Heart left ventricle (tissue), 16 donors: ENCODE measurements at regions not wholly inside any gene's neighbourhood (a gene's known extent, or its start where the extent isn't known, plus 50 kb on each side); places are given as distances from the start of the nearest gene placed in this dataset.

ENCODE experiments used
- ATAC-seq, 4 donors: fragments of 200-7000 bp; cut with Tn5 transposase; one replicate each; pipeline ENCODE4 v1.9.1; 2020 to 2022; ENCODE audit warnings: moderate library complexity in 4 of 4, mild to moderate bottlenecking in 3 of 4, moderate number of reproducible peaks in 1 of 4
- DNase-seq, 5 donors: peaks; one replicate each; pipeline ENCODE4 v3.0.0-alpha.2; 2020
- H3K27ac ChIP-seq, 12 donors: fragments of 200-600 bp; sonication (generic) in 4 of 12; one replicate each; pipeline versions ENCODE4 v1.5.0 to v1.8.0; 2016 to 2022; ENCODE audit warnings: mild to moderate bottlenecking in 2 of 12
- H3K27me3 ChIP-seq, 9 donors: fragments of 200-600 bp; sonication (generic) in 2 of 9; one replicate each; pipeline versions ENCODE4 v1.5.1 to v1.8.0; 2016 to 2022; ENCODE audit warnings: mild to moderate bottlenecking in 3 of 9
- H3K36me3 ChIP-seq, 9 donors: fragments of 200-600 bp; sonication (generic) in 2 of 9; one replicate each; pipeline versions ENCODE4 v1.5.0 to v1.8.0; 2018 to 2022; ENCODE audit warnings: mild to moderate bottlenecking in 2 of 9
- H3K4me1 ChIP-seq, 12 donors: fragments of 200-600 bp; sonication (generic) in 4 of 12; one replicate each; pipeline versions ENCODE4 v1.5.0 to v1.8.0; 2016 to 2022; ENCODE audit warnings: mild to moderate bottlenecking in 3 of 12
- H3K4me3 ChIP-seq, 12 donors: fragments of 200-600 bp; sonication (generic) in 4 of 12; one replicate each; pipeline versions ENCODE4 v1.5.0 to v1.8.0; 2017 to 2022; ENCODE audit warnings: mild to moderate bottlenecking in 9 of 12, moderate library complexity in 4 of 12
- H3K9me3 ChIP-seq, 12 donors: fragments of 200-600 bp; sonication (generic) in 4 of 12; one replicate each; pipeline versions ENCODE4 v1.5.0 to v1.8.0; 2016 to 2022; ENCODE audit warnings: mild to moderate bottlenecking in 1 of 12
- POLR2A ChIP-seq, 2 donors: fragments of 450-650 bp; IDR thresholded peaks; one replicate each; pipeline ENCODE4 v1.6.1; 2017; ENCODE audit warnings: antibody characterized with exemption in 2 of 2, mild to moderate bottlenecking in 2 of 2, moderate library complexity in 2 of 2
- WGBS, 4 donors: extraction: QIAGEN DNeasy Blood & Tissue Kit in 2 of 4; methylation state at CpG; one replicate each; pipeline versions ENCODE4 v1.1.5 to v1.1.7; 2013 to 2018; 5-methylcytosine and 5-hydroxymethylcytosine counted together
- intact Hi-C, 10 donors: fragments of 100-400 bp; cut with DNase I; formaldehyde crosslinking; loops; one replicate each; pipeline versions ENCODE4 v1.11.1 to v1.14.2; 2022
- TF ChIP-seq, protein P1 (sequence below), 12 donors: fragments of 200-600 bp; sonication (generic) in 4 of 12; IDR thresholded peaks; one replicate each; pipeline versions ENCODE4 v1.5.0 to v1.8.0; 2018 to 2022; ENCODE audit warnings: antibody characterized with exemption in 12 of 12, mild to moderate bottlenecking in 5 of 12
- donor health status: ischemic (EF 13 %, LVEDD 7.1; RV severe dilation, severe dysfunction).
- donor health status: healthy with polysubstance abuse.
- donor health status: DM: no; HTN: yes; CAD: no.
- donor health status: DM: no; HTN: no; CAD: no.
- donor health status: ischemic (EF 25% LVEDD 6.9; RV normal size, moderate dysfunction).
- donor health status: ischemic (EF 25% LVEDD 5.7; RV mildly dilated, moderate dysfunction).
- donor health status: healthy.
- donor health status: DM: yes; HTN: yes; CAD: no.
- donor health status: ischemic (EF 35%, LVEDD 5.7; RV mildly dilated, moderate dysfunction).
- donor health status: nonischemic (EF 11% LVEDD 7.7; RV severe dilation, severe dysfunction).
- donor health status: DM: yes; HTN: yes; CAD: no.
- donor health status: PGD.
- donor health status: ischemic (EF 29% LVEDD 5.4; RV normal size, mild dysfunction).
- donor health status: nonischemic (EF 23%, LVEDD 6.1; RV moderate dilation, normal function).

DNA sequence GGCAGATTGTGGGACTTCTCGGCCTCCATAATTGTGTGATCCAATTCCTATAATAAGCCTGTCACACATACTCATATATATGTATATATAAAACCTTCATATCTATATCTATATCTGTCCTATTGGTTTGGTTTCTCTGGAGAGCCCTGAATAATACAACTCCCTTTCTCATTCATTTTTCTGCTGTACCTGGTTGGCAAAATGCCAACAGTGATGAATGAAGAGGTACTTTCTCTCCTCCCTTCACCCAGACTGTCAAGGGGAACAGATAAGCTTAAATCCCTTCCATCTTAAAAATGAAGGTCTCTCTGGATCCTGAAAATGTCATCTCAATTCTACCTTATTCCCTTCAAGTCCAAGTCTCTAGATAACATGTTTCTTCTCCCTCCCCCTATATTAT is 60.3 kb upstream of the FOXP2 start:
- Histone ChIP-seq H3K27me3 (no peaks in the 10 kb centered on the region), H3K36me3 (no peaks in the 10 kb centered on the region), H3K9me3 (no peaks in the 10 kb centered on the region), H3K27ac (no peak overlapping the region), H3K4me3 (no peak overlapping the region), H3K4me1 (no peaks in the 10 kb centered on the region)
- ATAC-seq (no peak), DNase-seq (no peak)
- 72 to 83% (median 79%) methylated on average over 1 of the region's 1 CpG for WGBS, 4 donors
- intact Hi-C loops: no loop called here
- TF ChIP-seq, protein P1, sequence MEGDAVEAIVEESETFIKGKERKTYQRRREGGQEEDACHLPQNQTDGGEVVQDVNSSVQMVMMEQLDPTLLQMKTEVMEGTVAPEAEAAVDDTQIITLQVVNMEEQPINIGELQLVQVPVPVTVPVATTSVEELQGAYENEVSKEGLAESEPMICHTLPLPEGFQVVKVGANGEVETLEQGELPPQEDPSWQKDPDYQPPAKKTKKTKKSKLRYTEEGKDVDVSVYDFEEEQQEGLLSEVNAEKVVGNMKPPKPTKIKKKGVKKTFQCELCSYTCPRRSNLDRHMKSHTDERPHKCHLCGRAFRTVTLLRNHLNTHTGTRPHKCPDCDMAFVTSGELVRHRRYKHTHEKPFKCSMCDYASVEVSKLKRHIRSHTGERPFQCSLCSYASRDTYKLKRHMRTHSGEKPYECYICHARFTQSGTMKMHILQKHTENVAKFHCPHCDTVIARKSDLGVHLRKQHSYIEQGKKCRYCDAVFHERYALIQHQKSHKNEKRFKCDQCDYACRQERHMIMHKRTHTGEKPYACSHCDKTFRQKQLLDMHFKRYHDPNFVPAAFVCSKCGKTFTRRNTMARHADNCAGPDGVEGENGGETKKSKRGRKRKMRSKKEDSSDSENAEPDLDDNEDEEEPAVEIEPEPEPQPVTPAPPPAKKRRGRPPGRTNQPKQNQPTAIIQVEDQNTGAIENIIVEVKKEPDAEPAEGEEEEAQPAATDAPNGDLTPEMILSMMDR (IDR thresholded peaks at IDR 0.05): no peak
- no peak for TF ChIP-seq POLR2A (IDR thresholded peaks at IDR 0.05)

- no peak overlapping the region for H3K4me3 ChIP-seq
- H3K36me3 ChIP-seq: no peaks in the 10 kb centered on the region
- no peaks in the 10 kb centered on the region for H3K9me3 ChIP-seq
- ATAC-seq: no peak
- no peak overlapping the region for H3K27ac ChIP-seq
- H3K27me3 ChIP-seq: no peaks in the 10 kb centered on the region
- H3K4me1 ChIP-seq: no peaks in the 10 kb centered on the region
- no peak for DNase-seq
- intact Hi-C loops: no loop called here
- 64 to 76% (median 66%) methylated on average over 2 of the region's 2 CpGs for WGBS, 4 donors
- TF ChIP-seq, protein P1 (IDR thresholded peaks at IDR 0.05): no peak
- TF ChIP-seq POLR2A (IDR thresholded peaks at IDR 0.05): no peak
These were observed 69.1 kb upstream of the FOXP2 start for GRCh38 chr7:114345494-114345893.

- TF ChIP-seq, protein P1 (IDR thresholded peaks at IDR 0.05): no peak
- no peak for TF ChIP-seq POLR2A (IDR thresholded peaks at IDR 0.05)
- no peaks in the 10 kb centered on the region for H3K4me1 ChIP-seq
- H3K27ac ChIP-seq: no peak overlapping the region
- H3K27me3 ChIP-seq: no peaks in the 10 kb centered on the region
- DNase-seq (no peak), ATAC-seq (no peak)
- intact Hi-C loops: no loop called here
- no peaks in the 10 kb centered on the region for H3K9me3 ChIP-seq
- WGBS, 4 donors: 87 to 91% (median 88%) methylated on average over 9 of the region's 9 CpGs
- H3K36me3 ChIP-seq: no peaks in the 10 kb centered on the region
- no peak overlapping the region for H3K4me3 ChIP-seq
These were observed 70.5 kb upstream of the FOXP2 start for GRCh38 chr7:114343949-114344708.

DNA sequence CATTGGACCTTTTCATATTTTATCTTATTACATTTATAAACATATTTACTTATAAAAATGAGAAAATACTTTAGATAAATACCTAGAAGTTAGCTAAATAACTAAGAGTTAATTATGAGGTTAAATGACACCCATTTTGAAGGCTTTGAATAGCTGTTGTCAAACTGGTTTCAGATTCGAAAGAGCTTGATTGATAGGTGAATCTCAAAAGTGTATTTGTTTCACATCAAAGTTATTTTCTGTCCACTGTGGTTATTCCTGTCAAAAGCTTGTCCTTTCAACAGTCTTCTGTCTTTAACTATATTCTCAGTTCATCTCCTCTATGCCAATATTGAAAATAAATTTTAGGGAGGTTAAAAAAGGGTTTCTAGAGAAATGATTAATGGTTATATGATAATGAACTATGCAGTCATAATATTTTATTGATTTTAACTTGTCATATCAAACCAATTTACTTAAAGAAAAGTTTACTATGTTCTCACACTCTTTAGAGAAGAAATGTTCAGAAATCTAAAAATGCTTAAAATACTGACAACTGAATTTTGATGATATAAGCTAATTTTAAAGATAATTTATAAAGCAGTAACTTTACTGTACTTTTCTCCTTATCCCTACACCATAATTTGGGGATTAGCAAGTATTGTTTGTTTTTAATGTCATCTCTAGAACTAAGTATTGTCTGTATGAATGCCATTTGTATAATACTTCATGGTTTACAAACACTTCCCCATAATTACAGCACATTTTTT is 72.0 kb upstream of the FOXP2 start:
- H3K4me3 ChIP-seq: no peak overlapping the region
- ATAC-seq (no peak), DNase-seq (no peak)
- H3K36me3 ChIP-seq: no peaks in the 10 kb centered on the region
- H3K4me1 ChIP-seq: no peaks in the 10 kb centered on the region
- H3K9me3 ChIP-seq: no peaks in the 10 kb centered on the region
- TF ChIP-seq, protein P1 (IDR thresholded peaks at IDR 0.05): no peak
- no peak for TF ChIP-seq POLR2A (IDR thresholded peaks at IDR 0.05)
- no peak overlapping the region for H3K27ac ChIP-seq
- H3K27me3 ChIP-seq: no peaks in the 10 kb centered on the region
- whole genome bisulfite sequencing, 4 donors: 68 to 81% (median 79%) methylated on average over 1 of the region's 1 CpG
- intact Hi-C loops: no loop called here
